ENCODE measurements at regions not wholly inside any gene's neighbourhood (a gene's known extent, or its start where the extent isn't known, plus 50 kb on each side); places are given as distances from the start of the nearest gene placed in this dataset.

DNA sequence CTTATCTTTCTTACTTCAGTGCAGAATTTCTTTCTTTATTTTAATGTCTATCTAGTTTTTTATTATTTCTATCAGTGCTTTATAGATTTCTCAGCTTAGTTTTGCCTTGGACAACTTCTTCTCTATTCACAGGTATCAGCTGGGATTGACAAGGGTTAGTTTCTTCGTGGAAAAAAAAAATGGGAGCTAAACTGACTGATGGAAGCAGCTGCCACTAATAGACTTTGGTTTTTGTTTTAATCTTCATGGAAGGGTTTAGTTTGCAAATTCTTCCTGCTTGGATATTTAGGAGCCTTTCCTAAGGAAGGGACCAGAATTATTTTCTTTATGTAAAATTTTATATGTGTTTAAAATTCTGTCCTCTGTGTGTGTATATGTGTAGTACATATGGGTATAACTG, 306.1 kb upstream of the FMN2 start:
- ChIA-PET POLR2A (no interaction called here), CTCF (no interaction called here)
- in situ Hi-C loops (cut with HindIII; ENCODE audit: low pct_unique_long_range_greater_than_20kb, low sequenced_read_pairs) (no loop called here), intact Hi-C loops (cut with micrococcal nuclease; ENCODE audit: unreplicated experiment) (no loop called here)
- BruUV-seq (replicated peaks): no TSS peak
- Histone ChIP-seq H3K36me3 (ENCODE audit: control insufficient read depth, insufficient read depth, low read length) (no peaks in the 10 kb centered on the region), H3K27me3 (ENCODE audit: control insufficient read depth, insufficient read depth, low read length) (no peaks in the 10 kb centered on the region), H3K9me3 (ENCODE audit: control insufficient read depth, insufficient read depth, low read depth, low read length) (no peaks in the 10 kb centered on the region), H3K4me1 (ENCODE audit: control insufficient read depth, insufficient read depth, low read length) (no peaks in the 10 kb centered on the region), H3K4me3 (ENCODE audit: low read depth in 2 of 2, low read length in 2 of 2) (no peak overlapping the region), H3K27ac (ENCODE audit: low read length) (no peak overlapping the region)
- ATAC-seq (no peak), DNase-seq (ENCODE audit: low read depth, low spot score) (no peak)
- TF ChIP-seq SIN3A (IDR thresholded peaks at IDR 0.05; ENCODE audit: borderline replicate concordance, insufficient read depth, low read depth, low read length) (no peak), CTCF (IDR thresholded peaks at IDR 0.05) (no peak), TCF7L2 (IDR thresholded peaks at IDR 0.05; ENCODE audit: low read depth, low read length) (no peak), POLR2AphosphoS5 (IDR thresholded peaks at IDR 0.05; ENCODE audit: low read depth, low read length) (no peak)
- TF ChIP-seq, protein P1, sequence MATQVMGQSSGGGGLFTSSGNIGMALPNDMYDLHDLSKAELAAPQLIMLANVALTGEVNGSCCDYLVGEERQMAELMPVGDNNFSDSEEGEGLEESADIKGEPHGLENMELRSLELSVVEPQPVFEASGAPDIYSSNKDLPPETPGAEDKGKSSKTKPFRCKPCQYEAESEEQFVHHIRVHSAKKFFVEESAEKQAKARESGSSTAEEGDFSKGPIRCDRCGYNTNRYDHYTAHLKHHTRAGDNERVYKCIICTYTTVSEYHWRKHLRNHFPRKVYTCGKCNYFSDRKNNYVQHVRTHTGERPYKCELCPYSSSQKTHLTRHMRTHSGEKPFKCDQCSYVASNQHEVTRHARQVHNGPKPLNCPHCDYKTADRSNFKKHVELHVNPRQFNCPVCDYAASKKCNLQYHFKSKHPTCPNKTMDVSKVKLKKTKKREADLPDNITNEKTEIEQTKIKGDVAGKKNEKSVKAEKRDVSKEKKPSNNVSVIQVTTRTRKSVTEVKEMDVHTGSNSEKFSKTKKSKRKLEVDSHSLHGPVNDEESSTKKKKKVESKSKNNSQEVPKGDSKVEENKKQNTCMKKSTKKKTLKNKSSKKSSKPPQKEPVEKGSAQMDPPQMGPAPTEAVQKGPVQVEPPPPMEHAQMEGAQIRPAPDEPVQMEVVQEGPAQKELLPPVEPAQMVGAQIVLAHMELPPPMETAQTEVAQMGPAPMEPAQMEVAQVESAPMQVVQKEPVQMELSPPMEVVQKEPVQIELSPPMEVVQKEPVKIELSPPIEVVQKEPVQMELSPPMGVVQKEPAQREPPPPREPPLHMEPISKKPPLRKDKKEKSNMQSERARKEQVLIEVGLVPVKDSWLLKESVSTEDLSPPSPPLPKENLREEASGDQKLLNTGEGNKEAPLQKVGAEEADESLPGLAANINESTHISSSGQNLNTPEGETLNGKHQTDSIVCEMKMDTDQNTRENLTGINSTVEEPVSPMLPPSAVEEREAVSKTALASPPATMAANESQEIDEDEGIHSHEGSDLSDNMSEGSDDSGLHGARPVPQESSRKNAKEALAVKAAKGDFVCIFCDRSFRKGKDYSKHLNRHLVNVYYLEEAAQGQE (IDR thresholded peaks at IDR 0.05; ENCODE audit: insufficient read depth in 1 of 2, low read depth in 2 of 2, low read length in 1 of 2): no peak

DNA sequence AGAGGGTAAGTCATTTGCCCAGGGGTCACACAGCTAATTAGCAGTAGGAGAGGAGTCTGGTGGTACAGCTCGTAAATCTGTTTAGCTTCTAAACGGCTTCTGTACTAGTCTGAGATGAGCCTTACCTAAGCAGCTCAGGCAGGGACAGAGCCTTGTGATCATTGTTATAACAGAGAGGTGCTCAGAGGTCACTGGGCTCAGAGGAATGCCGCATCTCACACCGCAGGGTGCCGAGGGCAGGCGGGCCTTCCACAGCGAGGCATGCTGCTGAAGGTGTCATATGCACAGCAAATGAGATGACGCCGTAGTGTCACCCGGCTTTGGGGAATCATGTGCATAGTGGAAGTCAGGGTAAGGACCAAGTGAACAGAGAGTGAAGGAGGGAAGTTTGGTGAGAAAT, 305.2 kb upstream of the FMN2 start:
- in situ Hi-C loops (cut with HindIII; ENCODE audit: low pct_unique_long_range_greater_than_20kb, low sequenced_read_pairs): no loop called here
- intact Hi-C loops (cut with micrococcal nuclease; ENCODE audit: unreplicated experiment): no loop called here
- no peaks in the 10 kb centered on the region for H3K4me1 ChIP-seq (ENCODE audit: control insufficient read depth, insufficient read depth, low read length)
- BruUV-seq (replicated peaks): no TSS peak
- ChIA-PET POLR2A (no interaction called here), CTCF (no interaction called here)
- H3K27me3 ChIP-seq (ENCODE audit: control insufficient read depth, insufficient read depth, low read length): no peaks in the 10 kb centered on the region
- no peaks in the 10 kb centered on the region for H3K36me3 ChIP-seq (ENCODE audit: control insufficient read depth, insufficient read depth, low read length)
- no peak overlapping the region for H3K4me3 ChIP-seq (ENCODE audit: low read depth in 2 of 2, low read length in 2 of 2)
- DNase-seq (ENCODE audit: low read depth, low spot score) (no peak), ATAC-seq (no peak)
- H3K27ac ChIP-seq (ENCODE audit: low read length): no peak overlapping the region
- no peak for TF ChIP-seq TCF7L2 (IDR thresholded peaks at IDR 0.05; ENCODE audit: low read depth, low read length)
- TF ChIP-seq, protein P1 (IDR thresholded peaks at IDR 0.05; ENCODE audit: insufficient read depth in 1 of 2, low read depth in 2 of 2, low read length in 1 of 2): no peak
- TF ChIP-seq CTCF (IDR thresholded peaks at IDR 0.05): no peak
- TF ChIP-seq SIN3A (IDR thresholded peaks at IDR 0.05; ENCODE audit: borderline replicate concordance, insufficient read depth, low read depth, low read length): no peak
- no peak for TF ChIP-seq POLR2AphosphoS5 (IDR thresholded peaks at IDR 0.05; ENCODE audit: low read depth, low read length)
- H3K9me3 ChIP-seq (ENCODE audit: control insufficient read depth, insufficient read depth, low read depth, low read length): no peaks in the 10 kb centered on the region
